ENCODE measurements at regions not wholly inside any gene's neighbourhood (a gene's known extent, or its start where the extent isn't known, plus 50 kb on each side); places are given as distances from the start of the nearest gene placed in this dataset.

DNA sequence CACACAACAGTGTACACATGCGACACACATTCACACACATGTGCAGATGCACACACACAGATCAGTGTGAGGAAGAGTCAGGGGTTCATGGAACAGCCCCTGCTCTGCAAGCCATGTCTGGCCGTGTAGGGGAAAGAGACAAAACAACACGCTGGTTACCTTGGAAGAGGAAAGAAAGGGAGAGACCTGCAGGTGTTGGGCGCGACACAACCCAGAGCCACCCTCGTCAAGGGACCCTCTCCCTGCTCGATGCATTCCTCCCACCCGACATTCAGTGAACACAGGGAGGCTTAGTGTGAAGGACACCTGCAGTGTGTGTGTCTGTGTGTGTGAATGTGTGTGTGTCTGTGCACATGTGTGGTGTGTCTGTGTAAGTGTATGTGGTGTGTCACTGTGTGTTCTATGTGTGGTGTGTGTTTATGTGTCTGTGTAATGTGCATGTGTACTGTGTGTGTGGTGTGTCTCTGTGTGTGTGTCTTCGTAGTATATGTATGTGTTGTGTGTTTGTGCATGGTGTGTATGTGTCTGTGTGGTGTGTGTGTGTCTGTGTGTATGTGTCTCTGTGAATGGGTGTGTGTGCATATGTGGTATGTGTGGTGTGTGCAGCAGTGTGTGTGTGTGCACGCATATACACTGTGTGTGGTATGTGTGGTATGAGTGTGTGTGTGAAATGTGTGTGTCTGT is 69.5 kb upstream of the PITRM1 start:
- no peak for TF ChIP-seq POLR2AphosphoS5 (IDR thresholded peaks at IDR 0.05; ENCODE audit: borderline replicate concordance, low read depth, low read length)
- no peak for TF ChIP-seq EZH2 (IDR thresholded peaks at IDR 0.05)
